IMR-90 (cell line): ENCODE measurements at regions not wholly inside any gene's neighbourhood (a gene's known extent, or its start where the extent isn't known, plus 50 kb on each side); places are given as distances from the start of the nearest gene placed in this dataset.

Source experiments
- ATAC-seq: fragments of 200-7000 bp; cut with Tn5 transposase; 2 replicates; pipeline ENCODE4 v1.9.1; 2020; ENCODE audit warnings: low read depth, mild to moderate bottlenecking, moderate library complexity
- BruUV-seq: library from RNA; stranded (reverse); fragments of 400-500 nt; replicated peaks from 2 replicates; lab custom pipeline; 2021; lab: Mats Ljungman, UMichigan
- CTCF ChIA-PET: fragments of 300-600 bp; formaldehyde crosslinking; extraction: SDS; loops from one replicate; lab custom pipeline; 2021; ENCODE audit warnings: antibody characterized with exemption; lab: Yijun Ruan, JAX
- POLR2A ChIA-PET: fragments of 300-600 bp; sonication (Branson Sonifier 250); formaldehyde crosslinking; loops from one replicate; lab custom pipeline; 2022; ENCODE audit warnings: antibody characterized with exemption; ENCODE audit not compliant: unreplicated experiment; lab: Charles Lee
- DNase-seq: peaks from one replicate; pipeline ENCODE4 v3.0.0; 2013
- H2AFZ ChIP-seq: replicated peaks from 2 replicates; pipeline ENCODE3; 2013; ENCODE audit warnings: low read length, mild to moderate bottlenecking; ENCODE audit not compliant: poor library complexity
- H2AK5ac ChIP-seq: 2 replicates; pipeline ENCODE4 v1.6.1; 2013; ENCODE audit warnings: low read depth, low read length, inconsistent platforms
- H2AK9ac ChIP-seq: replicated peaks from 2 replicates; pipeline ENCODE3; 2013; ENCODE audit warnings: mild to moderate bottlenecking, low read depth, low read length, moderate library complexity; ENCODE audit not compliant: poor library complexity
- H2BK120ac ChIP-seq: 2 replicates; pipeline ENCODE4 v1.6.1; 2013; ENCODE audit warnings: low read depth, low read length, inconsistent platforms
- H2BK15ac ChIP-seq: 3 replicates; pipeline ENCODE4 v1.6.1; 2013; ENCODE audit warnings: low read depth, low read length, inconsistent platforms
- H2BK20ac ChIP-seq: 2 replicates; pipeline ENCODE4 v1.6.1; 2013; ENCODE audit warnings: low read depth, mild to moderate bottlenecking, inconsistent platforms, low read length, moderate library complexity
- H2BK5ac ChIP-seq: 2 replicates; pipeline ENCODE4 v1.6.1; 2013; ENCODE audit warnings: mild to moderate bottlenecking, low read depth, low read length, inconsistent platforms; ENCODE audit not compliant: poor library complexity, severe bottlenecking
- H3K14ac ChIP-seq: replicated peaks from 2 replicates; pipeline ENCODE4 v1.6.1; 2013; ENCODE audit warnings: low read depth, low read length, inconsistent platforms
- H3K18ac ChIP-seq: 2 replicates; pipeline ENCODE4 v1.6.1; 2013; ENCODE audit warnings: low read depth, low read length, control low read depth
- H3K23ac ChIP-seq: 2 replicates; pipeline ENCODE4 v1.6.1; 2013; ENCODE audit warnings: low read depth, low read length, inconsistent platforms
- H3K27ac ChIP-seq: 2 replicates; pipeline ENCODE4 v1.5.1; 2013; ENCODE audit warnings: mild to moderate bottlenecking, control low read depth, low read length; ENCODE audit not compliant: insufficient read depth
- H3K27me3 ChIP-seq: 2 replicates; pipeline ENCODE4 v1.6.1; 2013; ENCODE audit warnings: low read length; ENCODE audit not compliant: control insufficient read depth, insufficient read depth
- H3K36me3 ChIP-seq: 2 replicates; pipeline ENCODE4 v1.6.1; 2013; ENCODE audit warnings: low read length, mixed read lengths; ENCODE audit not compliant: control insufficient read depth, insufficient read depth
- H3K4ac ChIP-seq: 2 replicates; pipeline ENCODE4 v1.6.1; 2013; ENCODE audit warnings: low read depth, low read length, inconsistent platforms
- H3K4me1 ChIP-seq: 2 replicates; pipeline ENCODE4 v1.6.1; 2013; ENCODE audit warnings: low read length, mixed read lengths; ENCODE audit not compliant: control insufficient read depth, insufficient read depth
- H3K4me2 ChIP-seq: 2 replicates; pipeline ENCODE4 v1.6.1; 2013; ENCODE audit warnings: low read depth, mild to moderate bottlenecking, control low read depth, low read length, moderate library complexity
- H3K4me3 ChIP-seq: 2 replicates; pipeline ENCODE4 v1.5.1; 2013; ENCODE audit warnings: low read depth, mild to moderate bottlenecking, control low read depth, low read length, moderate library complexity; ENCODE audit not compliant: insufficient read depth
- H3K56ac ChIP-seq: 2 replicates; pipeline ENCODE4 v1.6.1; 2013; ENCODE audit warnings: low read length, inconsistent platforms; ENCODE audit not compliant: insufficient read depth; ENCODE audit errors: extremely low read depth
- H3K79me1 ChIP-seq, 2 experiments: 2 replicates each; pipeline ENCODE4 v1.6.1; 2013; ENCODE audit warnings: low read length in 2 of 2, inconsistent platforms in 1 of 2, low read depth in 1 of 2
- H3K9ac ChIP-seq: 2 replicates; pipeline ENCODE4 v1.6.1; 2013; ENCODE audit warnings: low read depth, low read length, control low read depth
- H3K9me1 ChIP-seq: 2 replicates; pipeline ENCODE4 v1.6.1; 2013; ENCODE audit warnings: low read length, inconsistent platforms; ENCODE audit not compliant: insufficient read depth
- H3K9me3 ChIP-seq: 2 replicates; pipeline ENCODE4 v1.6.1; 2013; ENCODE audit warnings: low read length; ENCODE audit not compliant: control insufficient read depth, insufficient read depth
- H4K20me1 ChIP-seq: 2 replicates; pipeline ENCODE4 v1.6.1; 2013; ENCODE audit warnings: low read length, inconsistent platforms; ENCODE audit not compliant: insufficient read depth
- H4K5ac ChIP-seq: 2 replicates; pipeline ENCODE4 v1.6.1; 2013; ENCODE audit warnings: mild to moderate bottlenecking, low read depth, low read length, control low read depth
- H4K8ac ChIP-seq, 2 experiments: 2 replicates each; pipeline ENCODE4 v1.6.1; 2013; ENCODE audit warnings: low read depth in 2 of 2, low read length in 2 of 2, control low read depth in 1 of 2, inconsistent platforms in 1 of 2
- H4K91ac ChIP-seq: 2 replicates; pipeline ENCODE4 v1.6.1; 2013; ENCODE audit warnings: low read depth, low read length, inconsistent platforms; ENCODE audit not compliant: insufficient read depth
- FOS ChIP-seq: fragments of 150-350 bp; IDR thresholded peaks from 2 replicates; pipeline ENCODE4 v1.6.1; 2016; ENCODE audit warnings: low read depth, low read length
- MAFK ChIP-seq: IDR thresholded peaks from 2 replicates; pipeline ENCODE4 v1.6.1; 2012; ENCODE audit warnings: low read depth, low read length, improper control_type of control experiment
- RCOR1 ChIP-seq: IDR thresholded peaks from 2 replicates; pipeline ENCODE4 v1.6.1; 2012; ENCODE audit warnings: mild to moderate bottlenecking, low read length, improper control_type of control experiment; ENCODE audit not compliant: insufficient replicate concordance
- WGBS, 2 experiments: methylation state at CpG; one replicate each; pipeline versions ENCODE4 v1.1.5 to v1.1.7; 2013; ENCODE audit warnings: missing lambda C conversion rate in 2 of 2; ENCODE audit not compliant: insufficient read length in 1 of 2; ENCODE audit errors: extremely low coverage in 2 of 2; 5-methylcytosine and 5-hydroxymethylcytosine counted together
- dilution Hi-C: fragments of 300-500 bp; cut with HindIII; formaldehyde crosslinking; loops from one replicate; pipeline ENCODE4 v1.14.3; 2018; ENCODE audit warnings: low sequenced_read_pairs; ENCODE audit not compliant: unreplicated experiment
- in situ Hi-C: fragments of 300-500 bp; cut with MboI; formaldehyde crosslinking; loops from 3 replicates; pipeline ENCODE4 v1.14.3; 2019; ENCODE audit warnings: low sequenced_read_pairs, inconsistent platforms, mixed read lengths
- intact Hi-C: fragments of 100-400 bp; cut with micrococcal nuclease; formaldehyde crosslinking; loops from 2 replicates; pipeline ENCODE4 v1.10.0; 2022
- TF ChIP-seq, protein P1 (sequence below): conservative IDR thresholded peaks from 2 replicates; pipeline ENCODE4 v1.5.1; 2012; ENCODE audit warnings: mild to moderate bottlenecking, low read depth, low read length, improper control_type of control experiment

- intact Hi-C loops (no loop called here), dilution Hi-C loops (no loop called here), in situ Hi-C loops (no loop called here)
- POLR2A ChIA-PET: no interaction called here
- H2AK9ac ChIP-seq: no peak overlapping the region
- no peak overlapping the region for H4K5ac ChIP-seq
- no peak overlapping the region for H3K4ac ChIP-seq
- WGBS, 2 experiments: no CpG with 5 or more reads among the region's 2 CpGs
- H3K27ac ChIP-seq: no peak overlapping the region
- H4K20me1 ChIP-seq: no peaks in the 10 kb centered on the region
- no peak overlapping the region for H2BK120ac ChIP-seq
- no TSS peak for BruUV-seq
- no peaks in the 10 kb centered on the region for H3K36me3 ChIP-seq
- H3K9me3 ChIP-seq: no peaks in the 10 kb centered on the region
- H3K4me2 ChIP-seq: no peak overlapping the region
- CTCF ChIA-PET: interaction anchor here (0.6 kb wide), 1 partner anchor 293 kb away, joined by 3 read pairs; no protein-coding TSS in a partner anchor
- ATAC-seq: no peak
- H2BK5ac ChIP-seq: no peak overlapping the region
- no peak overlapping the region for H3K14ac ChIP-seq
- H2BK15ac ChIP-seq: no peak overlapping the region
- H3K56ac ChIP-seq: no peak overlapping the region
- DNase-seq: no peak
- TF ChIP-seq, protein P1, sequence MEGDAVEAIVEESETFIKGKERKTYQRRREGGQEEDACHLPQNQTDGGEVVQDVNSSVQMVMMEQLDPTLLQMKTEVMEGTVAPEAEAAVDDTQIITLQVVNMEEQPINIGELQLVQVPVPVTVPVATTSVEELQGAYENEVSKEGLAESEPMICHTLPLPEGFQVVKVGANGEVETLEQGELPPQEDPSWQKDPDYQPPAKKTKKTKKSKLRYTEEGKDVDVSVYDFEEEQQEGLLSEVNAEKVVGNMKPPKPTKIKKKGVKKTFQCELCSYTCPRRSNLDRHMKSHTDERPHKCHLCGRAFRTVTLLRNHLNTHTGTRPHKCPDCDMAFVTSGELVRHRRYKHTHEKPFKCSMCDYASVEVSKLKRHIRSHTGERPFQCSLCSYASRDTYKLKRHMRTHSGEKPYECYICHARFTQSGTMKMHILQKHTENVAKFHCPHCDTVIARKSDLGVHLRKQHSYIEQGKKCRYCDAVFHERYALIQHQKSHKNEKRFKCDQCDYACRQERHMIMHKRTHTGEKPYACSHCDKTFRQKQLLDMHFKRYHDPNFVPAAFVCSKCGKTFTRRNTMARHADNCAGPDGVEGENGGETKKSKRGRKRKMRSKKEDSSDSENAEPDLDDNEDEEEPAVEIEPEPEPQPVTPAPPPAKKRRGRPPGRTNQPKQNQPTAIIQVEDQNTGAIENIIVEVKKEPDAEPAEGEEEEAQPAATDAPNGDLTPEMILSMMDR: no peak
- TF ChIP-seq FOS (no peak), RCOR1 (no peak), MAFK (no peak)
- no peak overlapping the region for H2BK20ac ChIP-seq
- H3K23ac ChIP-seq: no peak overlapping the region
- no peaks in the 10 kb centered on the region for H3K9me1 ChIP-seq
- no peaks in the 10 kb centered on the region for H3K79me1 ChIP-seq
- H4K8ac ChIP-seq: no peak overlapping the region
- H4K91ac ChIP-seq: no peak overlapping the region
- H2AFZ ChIP-seq: no peak overlapping the region
- no peak overlapping the region for H3K4me3 ChIP-seq
- H3K18ac ChIP-seq: no peak overlapping the region
- H2AK5ac ChIP-seq: no peak overlapping the region
- peaks cover 6% of the 10 kb centered on the region for H3K27me3 ChIP-seq
- H3K4me1 ChIP-seq: no peaks in the 10 kb centered on the region
- no peak overlapping the region for H3K9ac ChIP-seq
Observed at GRCh38 chr15:81612631-81613030, 238.6 kb upstream of the TMC3 start.
